KOPT-K1 (cell line): ENCODE measurements at regions not wholly inside any gene's neighbourhood (a gene's known extent, or its start where the extent isn't known, plus 50 kb on each side); places are given as distances from the start of the nearest gene placed in this dataset.

Experiments
- H3K27ac ChIP-seq: fragments of 200-600 bp; sonication (generic); 2 replicates; pipeline ENCODE4 v1.5.1; 2016; ENCODE audit warnings: antibody characterized with exemption, mild to moderate bottlenecking, low read depth, low read length; ENCODE audit not compliant: poor library complexity, severe bottlenecking
- H3K36me3 ChIP-seq: fragments of 200-600 bp; sonication (generic); 2 replicates; pipeline ENCODE4 v1.5.1; 2017; ENCODE audit warnings: antibody characterized with exemption, mild to moderate bottlenecking, low read length, moderate library complexity; ENCODE audit not compliant: insufficient read depth
- H3K9me3 ChIP-seq: fragments of 200-600 bp; sonication (generic); 2 replicates; pipeline ENCODE4 v1.5.1; 2017; ENCODE audit warnings: antibody characterized with exemption, low read length, mild to moderate bottlenecking; ENCODE audit not compliant: insufficient read depth, poor library complexity, severe bottlenecking

- Histone ChIP-seq H3K27ac (no peak overlapping the region), H3K36me3 (no peaks in the 10 kb centered on the region), H3K9me3 (no peaks in the 10 kb centered on the region)
Observed at GRCh38 chr10:88212069-88212468, 348.6 kb downstream of the PTEN start.

- H3K36me3 ChIP-seq = no peaks in the 10 kb centered on the region
- no peak overlapping the region for H3K27ac ChIP-seq
- no peaks in the 10 kb centered on the region for H3K9me3 ChIP-seq
Observed at GRCh38 chr10:88213065-88213605, 349.7 kb downstream of the PTEN start.

- Histone ChIP-seq H3K36me3 (no peaks in the 10 kb centered on the region), H3K9me3 (no peaks in the 10 kb centered on the region), H3K27ac (no peak overlapping the region)
Observed at GRCh38 chr10:88216976-88217375, 353.6 kb downstream of the PTEN start.

- H3K36me3 ChIP-seq = no peaks in the 10 kb centered on the region
- H3K27ac ChIP-seq = no peak overlapping the region
- no peaks in the 10 kb centered on the region for H3K9me3 ChIP-seq
Observed at GRCh38 chr10:88218362-88218761, 354.9 kb downstream of the PTEN start.

GRCh38 chr10:88219753-88220152 is 356.3 kb downstream of the PTEN start:
- H3K36me3 ChIP-seq = no peaks in the 10 kb centered on the region
- no peak overlapping the region for H3K27ac ChIP-seq
- H3K9me3 ChIP-seq = no peaks in the 10 kb centered on the region

GRCh38 chr10:88221010-88221973 is 357.9 kb downstream of the PTEN start:
- H3K36me3 ChIP-seq = no peaks in the 10 kb centered on the region
- no peaks in the 10 kb centered on the region for H3K9me3 ChIP-seq
- no peak overlapping the region for H3K27ac ChIP-seq

GRCh38 chr10:88222881-88223280 is 359.5 kb downstream of the PTEN start:
- Histone ChIP-seq H3K9me3 (no peaks in the 10 kb centered on the region), H3K36me3 (no peaks in the 10 kb centered on the region), H3K27ac (no peak overlapping the region)
